Right renal cortex interstitium (tissue), 3 donors: ENCODE measurements at regions not wholly inside any gene's neighbourhood (a gene's known extent, or its start where the extent isn't known, plus 50 kb on each side); places are given as distances from the start of the nearest gene placed in this dataset.
"Not testable (repeated sequence)": the region's sequence is repeated elsewhere in the genome, so short reads cannot be mapped to it uniquely, and the experiment has no call there.

Experiments
- DNase-seq, 3 donors: peaks; one replicate each; pipeline ENCODE4 v3.0.0-alpha.2; 2013; ENCODE audit warnings: low read depth in 3 of 3, low spot score in 2 of 3

DNA sequence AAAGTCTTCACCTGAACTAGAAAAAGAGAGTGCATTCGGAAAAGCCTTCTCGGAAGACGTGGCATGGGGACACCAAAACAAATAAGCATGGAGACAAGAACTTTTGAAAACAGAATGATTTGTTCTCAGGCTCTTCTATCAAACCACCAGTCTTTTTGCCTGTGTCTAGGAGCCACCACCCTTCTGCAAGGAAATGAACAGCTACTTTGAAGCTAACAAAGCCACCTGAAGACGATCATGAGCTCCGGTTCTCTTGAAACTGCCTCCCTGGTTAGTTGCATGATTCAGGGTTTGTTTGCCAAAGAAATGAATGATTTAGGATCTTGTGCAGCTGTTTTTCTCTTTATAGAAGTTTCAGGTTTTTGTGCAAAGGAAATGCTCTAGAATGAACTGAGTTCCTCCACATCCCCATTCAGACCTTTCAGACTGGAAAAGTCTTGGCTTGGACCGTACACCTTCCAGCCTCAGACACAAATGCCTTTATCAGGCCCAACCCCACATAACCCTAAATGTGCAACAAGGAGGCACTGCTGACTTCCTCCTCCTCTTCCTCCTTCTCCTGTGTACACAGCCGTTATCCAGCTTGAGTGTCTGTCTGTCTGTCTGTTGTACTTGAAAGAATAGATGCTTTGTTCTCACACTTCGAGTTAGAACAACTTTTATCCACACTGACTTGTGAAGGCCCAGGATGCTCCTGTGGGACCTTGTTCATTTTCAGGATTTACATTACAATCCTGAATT lies 334.8 kb upstream of the KLF3 start:
- no peak for DNase-seq

DNA sequence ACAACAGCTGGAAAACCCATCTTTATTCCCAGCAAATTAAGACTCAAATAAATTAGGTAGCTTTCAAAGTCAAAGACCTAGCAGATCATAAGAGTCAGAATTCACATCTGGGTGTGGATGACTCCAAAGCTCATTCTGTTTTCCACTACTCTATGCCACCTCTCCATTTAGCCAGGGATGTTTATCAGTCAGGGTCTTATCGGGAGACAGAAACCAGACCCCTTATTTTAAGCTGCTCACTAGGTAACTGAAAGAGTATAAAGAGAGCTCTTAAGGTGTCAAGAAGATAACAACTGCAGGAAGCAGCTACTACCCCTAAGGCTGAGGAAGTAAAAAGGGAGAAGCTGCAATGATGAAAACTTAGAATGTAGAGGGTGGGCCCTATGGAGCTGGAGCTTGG lies 333.7 kb upstream of the KLF3 start:
- no peak for DNase-seq

DNA sequence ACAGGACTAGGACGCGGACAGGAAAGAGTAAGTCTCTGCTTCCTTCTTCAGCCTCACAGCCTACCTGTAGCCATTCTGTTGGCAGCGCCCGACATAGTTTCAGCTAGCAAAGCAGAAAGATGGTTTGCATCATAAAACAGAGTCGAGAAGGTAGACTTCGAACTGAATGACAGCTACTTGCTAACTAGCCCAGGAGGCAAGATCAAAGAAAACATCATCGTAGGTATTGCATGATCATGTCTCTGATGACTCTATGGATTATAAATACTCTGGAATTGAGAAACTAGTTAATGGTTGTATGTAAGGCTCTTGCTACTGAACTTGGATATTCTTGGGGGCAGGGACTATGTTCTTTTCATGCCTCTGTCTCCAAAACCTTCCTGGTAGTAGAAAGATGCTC lies 333.1 kb upstream of the KLF3 start:
- no peak for DNase-seq

DNA sequence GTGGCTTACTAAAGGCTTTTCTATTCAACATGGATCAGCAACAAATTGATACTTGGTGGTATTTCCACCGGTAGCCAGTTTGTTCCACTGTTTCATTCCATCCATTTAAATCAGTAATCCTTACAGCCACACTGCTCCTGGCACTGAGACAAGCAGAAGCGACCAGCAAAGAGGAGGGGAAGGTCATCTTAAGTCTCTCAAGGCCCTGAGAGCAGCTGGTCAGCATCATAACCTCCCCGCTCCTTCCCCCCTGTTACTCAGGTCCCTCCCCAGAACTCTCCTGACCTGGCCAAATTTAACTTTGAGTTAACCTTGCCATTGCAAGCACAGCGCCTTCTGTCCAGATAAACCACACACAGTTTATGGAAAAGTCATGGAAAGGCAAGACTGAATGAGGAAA lies 331.3 kb upstream of the KLF3 start:
- DNase-seq: no peak

DNA sequence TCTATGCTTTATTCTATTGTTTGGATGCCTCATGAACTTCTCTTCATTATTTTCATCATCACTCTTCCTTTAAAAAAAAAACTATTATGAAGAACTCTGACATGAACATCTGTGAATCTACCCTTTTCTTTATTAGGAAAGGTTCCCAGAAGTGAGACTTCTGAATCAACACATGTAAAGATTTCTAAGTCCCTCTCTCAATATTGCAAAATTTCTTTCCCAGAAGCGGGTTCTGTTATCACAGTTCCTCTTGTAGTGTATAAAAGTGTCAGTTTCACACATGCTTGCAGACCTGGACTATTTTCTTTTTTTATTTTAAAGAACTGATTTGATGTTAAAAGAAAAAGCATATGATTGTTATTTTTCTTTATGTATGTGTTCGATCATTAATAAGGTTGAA lies 330.8 kb upstream of the KLF3 start:
- DNase-seq: no peak

DNA sequence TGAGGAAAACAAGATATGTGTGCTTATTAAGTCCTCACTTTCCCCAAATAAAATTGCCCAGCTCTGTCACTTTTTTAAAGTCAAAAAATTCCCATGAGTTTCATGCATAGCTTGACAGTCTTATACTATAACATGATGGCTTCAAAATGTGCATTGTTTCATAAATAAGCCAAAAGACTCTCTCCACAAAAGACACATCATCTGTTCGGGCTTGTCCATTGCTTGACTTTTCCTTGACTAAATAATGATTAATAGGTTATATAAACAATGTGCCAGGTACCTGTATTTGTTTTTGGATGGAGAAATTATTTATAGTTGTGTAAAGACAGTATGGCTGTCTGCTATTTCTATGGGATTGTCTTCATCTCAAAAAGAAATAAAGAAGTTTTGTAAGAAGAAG lies 329.2 kb upstream of the KLF3 start:
- DNase-seq: no peak

DNA sequence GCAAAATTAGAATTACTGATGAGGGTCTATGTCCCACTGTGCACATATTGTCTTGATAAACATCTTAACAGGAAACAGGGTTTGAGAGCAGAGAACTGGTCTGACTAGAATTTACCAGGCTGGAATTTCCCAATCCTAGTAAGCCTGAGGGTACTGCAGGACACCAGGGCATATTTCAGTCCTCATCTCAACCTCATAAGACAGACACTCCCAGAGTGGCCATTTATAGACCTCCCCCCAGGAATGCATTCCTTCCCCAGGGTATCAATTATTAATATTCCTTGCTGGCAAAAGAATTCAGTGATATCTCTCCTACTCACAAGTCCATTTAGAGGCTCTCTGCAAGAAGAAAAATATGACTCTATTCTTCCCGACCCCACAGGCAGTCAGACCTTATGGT lies 325.1 kb upstream of the KLF3 start:
- DNase-seq: not testable (repeated sequence)

DNA sequence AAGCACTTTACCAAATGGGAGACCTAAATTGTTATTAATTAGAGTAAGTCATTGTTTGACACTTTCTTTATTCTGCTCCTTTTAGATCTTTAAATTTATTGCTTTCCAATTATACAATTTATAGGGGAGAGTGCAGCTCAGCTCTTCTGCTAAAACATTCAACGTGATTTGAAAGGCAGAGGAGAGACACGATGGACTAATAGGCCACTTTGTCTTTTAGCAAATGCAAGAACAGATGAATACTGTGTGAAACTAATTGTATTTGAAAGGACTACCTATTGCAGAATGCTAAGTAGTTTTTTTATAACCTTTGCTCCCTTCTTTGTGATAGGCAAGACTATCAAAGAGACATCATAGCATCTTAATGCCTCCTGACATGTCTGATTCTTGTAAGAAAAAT lies 320.4 kb upstream of the KLF3 start:
- DNase-seq: no peak

DNA sequence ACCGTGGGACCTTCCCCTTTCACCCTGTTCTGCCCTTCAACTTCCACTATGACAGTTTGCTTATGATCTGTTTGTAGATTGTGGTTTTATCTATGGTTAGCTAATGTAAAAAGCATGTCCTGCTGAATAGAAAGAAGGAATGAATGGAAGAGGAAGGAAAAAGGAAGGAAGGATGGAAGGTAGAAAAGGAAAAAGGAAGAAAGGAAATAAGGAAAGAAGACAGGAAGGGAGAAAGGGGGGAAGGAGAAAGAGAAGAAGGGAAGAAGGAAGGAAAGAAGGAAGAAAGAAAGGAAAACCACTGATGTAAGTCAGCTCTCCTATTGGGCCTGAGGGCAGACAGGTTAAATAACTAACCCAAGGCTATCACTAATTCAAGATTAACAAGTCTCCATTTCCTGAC lies 319.1 kb upstream of the KLF3 start:
- no peak for DNase-seq

DNA sequence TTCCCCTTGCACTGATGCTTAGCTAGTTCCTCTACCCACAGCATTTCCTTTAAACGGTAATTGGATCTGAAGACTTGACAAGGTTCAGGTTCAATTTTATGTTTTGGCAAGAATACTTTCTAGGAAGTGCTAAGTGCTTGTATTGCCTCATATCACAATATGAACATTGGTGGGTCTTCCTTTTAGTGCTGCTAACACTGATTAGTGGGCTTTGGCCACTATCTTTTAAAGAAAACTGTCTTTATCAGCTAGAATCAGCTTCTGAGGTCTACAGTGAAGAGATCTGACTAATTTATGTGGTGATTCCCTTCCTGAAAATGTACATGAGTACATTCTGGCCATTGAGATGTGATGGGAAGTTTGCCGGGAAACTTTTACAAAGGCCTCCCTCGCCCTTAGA lies 316.7 kb upstream of the KLF3 start:
- no peak for DNase-seq

DNA sequence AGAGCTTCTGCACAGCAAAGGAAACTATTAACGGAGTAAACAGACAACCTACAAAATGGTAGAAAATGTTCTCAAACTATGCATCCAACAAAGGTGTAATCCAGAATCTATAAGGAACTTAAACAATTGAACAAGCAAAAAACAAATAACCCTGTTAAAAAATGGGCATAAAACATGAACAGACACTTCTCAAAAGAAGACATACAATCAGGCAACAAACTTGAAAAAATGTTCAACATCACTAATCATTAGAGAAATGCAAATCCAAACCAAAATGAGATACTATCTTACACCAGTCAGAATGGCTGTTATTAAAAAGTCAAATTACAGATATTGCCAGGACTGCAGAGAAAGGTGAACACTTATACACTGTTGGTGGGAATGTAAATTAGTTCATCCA lies 309.6 kb upstream of the KLF3 start:
- DNase-seq: no peak

DNA sequence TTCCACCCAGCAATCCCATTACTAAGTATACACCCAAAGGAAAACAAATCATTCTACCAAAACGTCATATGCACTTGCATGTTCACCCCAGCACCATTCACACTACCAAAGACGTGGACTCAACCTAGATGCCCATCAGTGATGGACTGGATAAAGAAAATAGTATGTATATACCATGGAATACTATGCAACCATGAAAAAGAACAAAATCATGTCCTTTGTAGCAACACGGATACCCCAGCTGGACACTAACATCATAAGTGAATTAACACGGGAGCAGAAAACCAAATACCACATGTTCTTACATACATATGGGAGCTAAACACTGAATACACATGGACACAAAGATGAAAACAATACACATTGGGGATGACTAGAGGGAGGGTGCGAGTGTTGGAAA lies 309.1 kb upstream of the KLF3 start:
- no peak for DNase-seq

DNA sequence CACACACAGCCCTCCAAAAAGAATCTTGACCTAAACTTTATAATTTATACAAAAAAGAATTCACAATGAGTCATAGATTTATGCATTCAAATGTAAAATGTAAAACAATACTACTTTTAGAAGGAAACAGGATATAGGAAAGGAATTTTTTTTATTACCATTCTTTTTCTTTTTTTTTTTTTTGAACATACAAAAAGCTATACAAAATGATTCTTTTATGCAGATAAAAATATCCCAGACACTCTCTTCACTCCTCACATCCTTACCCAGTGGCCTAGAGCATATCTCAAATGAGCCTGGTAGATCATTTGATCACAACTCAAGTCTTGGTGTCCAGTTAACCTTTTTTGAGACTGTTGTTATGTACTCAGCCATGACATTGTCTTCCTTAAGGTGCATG lies 307.3 kb upstream of the KLF3 start:
- no peak for DNase-seq

DNA sequence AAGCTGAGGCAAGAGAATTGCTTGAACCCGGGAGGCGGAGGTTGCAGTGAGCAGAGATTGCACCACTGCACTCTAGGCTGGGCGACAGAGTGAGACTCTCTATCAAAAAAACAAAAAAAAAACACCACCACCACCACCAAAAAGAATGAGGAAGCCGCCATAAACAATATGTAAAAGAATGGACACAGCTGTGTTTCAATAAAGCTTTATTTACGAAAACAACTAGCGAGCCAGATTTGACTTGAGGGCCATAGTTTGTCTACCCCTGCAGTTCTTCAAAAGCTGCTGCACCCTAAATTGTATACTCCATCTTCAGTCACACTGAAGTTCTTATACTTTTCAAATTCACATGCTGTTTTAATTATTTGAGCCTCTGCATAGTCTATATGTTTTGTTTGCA lies 306.5 kb upstream of the KLF3 start:
- no peak for DNase-seq

DNA sequence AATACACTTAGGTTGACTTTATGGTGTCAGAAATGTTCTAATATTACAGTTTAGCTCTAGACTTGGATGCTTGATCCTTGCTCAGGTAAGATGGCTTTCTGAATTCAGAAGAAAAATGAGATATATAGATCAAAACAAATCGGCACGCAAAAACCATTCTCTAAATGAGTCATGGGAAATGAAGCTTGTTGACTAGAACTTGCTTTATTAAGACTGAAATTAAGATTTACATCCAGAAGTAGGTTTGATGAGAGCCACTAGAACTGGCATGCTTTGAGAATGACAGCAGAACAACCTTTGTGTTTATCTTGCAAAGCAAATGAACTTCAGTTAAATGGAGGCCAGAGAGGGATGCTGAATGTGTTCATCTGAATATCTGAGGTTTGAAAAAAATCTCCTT lies 304.9 kb upstream of the KLF3 start:
- no peak for DNase-seq

DNA sequence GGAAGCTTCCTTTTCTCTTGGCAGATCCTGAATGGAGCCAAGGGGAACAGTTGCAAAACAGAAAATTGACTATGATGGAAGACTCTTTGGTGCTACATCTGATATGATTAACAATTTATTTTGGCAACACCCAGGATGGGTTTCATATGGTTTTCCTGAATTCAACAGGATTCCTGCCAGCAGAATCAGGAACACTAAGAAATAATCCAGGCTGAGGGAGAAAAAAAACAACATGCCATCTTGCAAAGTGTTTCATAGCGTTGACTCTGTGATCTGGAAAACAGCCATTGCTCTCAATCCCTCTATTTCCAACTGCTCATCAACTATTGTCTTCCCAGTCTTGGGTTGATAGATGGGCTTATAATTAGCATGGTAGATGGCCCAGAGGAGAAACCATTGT lies 303.8 kb upstream of the KLF3 start:
- DNase-seq: no peak

DNA sequence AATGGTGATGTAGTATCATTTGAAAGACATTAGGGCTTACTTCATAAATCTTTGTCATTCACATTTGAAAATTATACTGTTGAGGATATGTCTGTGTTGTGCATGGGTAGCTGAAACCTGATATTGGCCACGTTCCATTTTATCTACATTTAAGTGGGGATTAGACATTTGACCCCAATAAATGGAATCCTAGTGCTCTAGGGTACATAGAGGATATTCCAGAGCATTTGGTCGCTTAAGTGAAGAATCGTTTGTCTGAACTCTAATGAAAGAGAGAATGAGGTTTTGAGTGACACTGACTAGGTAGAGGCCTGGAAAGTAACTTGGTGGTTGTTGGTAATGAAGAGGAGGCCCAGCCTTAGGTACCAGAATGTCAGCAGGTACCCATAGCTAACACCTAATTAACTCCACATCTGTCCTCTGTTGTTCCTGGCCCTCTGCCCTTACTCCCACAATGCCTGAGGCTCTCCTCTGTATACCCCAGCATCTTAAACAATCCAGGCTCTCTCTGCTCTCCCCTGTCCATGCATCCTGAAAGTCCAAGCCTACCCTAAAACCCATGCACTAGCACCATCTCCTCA lies 299.5 kb upstream of the KLF3 start:
- no peak for DNase-seq

DNA sequence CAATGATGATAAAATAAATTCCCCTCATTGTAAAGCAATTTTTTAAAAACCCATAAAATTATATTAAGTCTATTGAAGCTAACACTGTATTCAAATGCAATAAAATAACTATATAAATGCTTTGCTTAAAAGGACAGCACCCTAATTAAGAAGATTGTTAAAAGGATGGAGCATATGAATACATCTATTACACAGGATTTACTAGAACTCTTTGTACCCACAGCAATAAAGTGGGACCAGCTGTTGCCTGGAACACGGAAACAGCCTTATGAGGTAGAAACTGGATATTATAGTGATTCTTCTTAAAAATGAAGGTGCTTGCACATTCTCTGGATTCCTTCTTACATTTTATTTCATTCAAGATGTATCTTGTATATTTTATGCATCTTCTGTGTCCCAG lies 298.7 kb upstream of the KLF3 start:
- DNase-seq: no peak

DNA sequence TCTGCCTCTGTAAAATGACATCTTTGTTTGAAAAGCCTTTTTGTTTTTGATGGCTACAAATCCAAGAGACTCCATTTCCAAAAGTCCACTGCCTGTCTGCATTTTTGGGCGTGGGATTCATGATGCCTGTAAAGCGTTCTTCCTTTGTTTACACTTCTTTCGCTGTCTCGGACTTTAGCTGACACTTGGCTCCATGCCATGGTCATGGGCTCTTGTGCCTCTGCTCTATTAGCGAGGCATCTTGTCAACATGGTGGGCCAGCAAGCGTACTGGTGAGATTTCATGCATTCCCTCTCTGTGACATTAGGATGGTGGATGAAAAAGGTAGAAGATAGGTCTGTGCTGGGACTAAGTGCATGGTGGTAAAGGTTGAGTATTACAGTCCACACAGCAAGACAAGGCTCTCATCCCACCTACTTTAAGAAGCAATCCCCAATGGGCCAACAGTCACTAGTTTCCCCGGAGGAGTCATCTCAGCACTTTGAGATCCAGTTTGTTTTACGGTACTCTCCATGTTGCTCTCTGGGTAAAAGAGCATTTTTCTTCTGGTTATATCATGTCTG lies 298.2 kb upstream of the KLF3 start:
- DNase-seq: no peak

DNA sequence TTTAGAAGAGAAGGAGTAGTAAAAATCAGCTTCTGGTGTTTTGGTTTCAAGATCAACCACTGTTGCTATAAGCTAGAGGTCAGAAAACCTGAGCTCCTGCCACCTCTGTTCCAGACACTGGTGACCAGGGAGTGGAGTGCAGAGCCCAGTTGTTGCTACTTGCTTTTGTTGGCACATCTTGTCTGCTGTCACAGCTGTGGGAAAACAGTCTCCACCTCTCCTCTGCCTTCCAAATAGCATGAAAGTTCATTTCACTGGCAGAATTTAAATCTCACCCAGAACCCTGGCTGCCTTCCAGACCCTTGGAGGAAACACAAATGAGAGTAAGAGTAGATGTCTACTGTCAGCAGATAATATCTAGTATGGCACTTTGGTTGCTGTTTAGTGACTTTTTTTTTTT lies 297.5 kb upstream of the KLF3 start:
- DNase-seq: no peak

DNA sequence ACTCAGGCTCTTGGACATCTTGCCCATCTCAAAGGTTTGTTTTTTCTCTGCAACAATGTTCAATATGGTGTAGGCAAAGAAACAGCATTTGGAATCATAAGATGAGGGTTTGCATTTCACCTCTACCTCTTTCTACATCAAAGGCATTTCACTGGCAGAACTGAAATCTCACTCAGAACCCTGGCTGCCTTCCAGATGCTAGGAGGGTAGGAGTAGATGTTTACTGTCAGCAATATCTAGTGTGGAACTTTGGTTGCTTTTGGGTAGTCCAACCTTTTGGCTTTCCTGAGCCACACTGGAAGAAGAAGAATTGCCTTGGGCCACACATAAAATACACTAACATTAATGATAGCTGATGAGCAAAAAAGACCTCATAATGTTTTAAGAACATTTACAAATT lies 297.0 kb upstream of the KLF3 start:
- no peak for DNase-seq

DNA sequence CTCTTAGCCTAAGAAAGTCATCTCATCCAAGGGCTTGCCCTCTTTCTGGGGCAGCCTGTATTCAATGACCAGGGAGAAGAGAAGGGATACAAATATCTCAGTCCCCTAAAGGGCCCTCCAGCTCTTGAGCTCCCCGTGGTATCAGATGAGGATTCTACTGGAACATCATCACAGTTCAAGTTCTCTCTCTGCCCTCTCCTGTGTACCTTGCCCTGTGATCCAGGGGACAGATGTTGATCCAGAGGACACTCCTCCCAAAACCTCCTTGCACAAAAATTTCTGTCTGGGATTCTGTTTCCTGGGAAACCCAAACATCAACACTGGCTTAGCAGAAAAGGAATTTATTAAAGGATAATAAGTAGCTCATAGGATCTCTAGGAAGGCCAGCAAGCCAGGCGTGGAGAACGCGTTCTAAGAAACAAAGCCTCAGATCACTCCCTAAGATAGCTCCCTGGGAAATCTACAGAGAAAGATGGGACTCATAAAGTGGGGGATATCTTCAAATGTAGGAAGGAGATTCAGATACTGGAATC lies 296.3 kb upstream of the KLF3 start:
- no peak for DNase-seq
